ENCODE measurements at regions not wholly inside any gene's neighbourhood (a gene's known extent, or its start where the extent isn't known, plus 50 kb on each side); places are given as distances from the start of the nearest gene placed in this dataset.

GRCh38 chr18:60975420-60975819 is 357.8 kb upstream of the CDH20 start:
- no peak overlapping the region for H3K4me3 Mint-ChIP-seq
- H3K4me1 Mint-ChIP-seq = no peaks in the 10 kb centered on the region
- H3K27me3 Mint-ChIP-seq (ENCODE audit: low read depth in 3 of 3) = no peaks in the 10 kb centered on the region
- no peak overlapping the region for H2AFZ ChIP-seq (ENCODE audit: insufficient read depth, low read depth, low read length, poor library complexity, severe bottlenecking)
- no peak overlapping the region for H3K4me2 ChIP-seq (replicated peaks; ENCODE audit: extremely low read depth, low read length, poor library complexity, severe bottlenecking)
- H3K9me3 ChIP-seq (replicated peaks in 1 of 2; ENCODE audit: control insufficient read depth in 1 of 2, insufficient read depth in 1 of 2, low read length in 2 of 2) = no peaks in the 10 kb centered on the region
- H3K27me3 ChIP-seq (ENCODE audit: control insufficient read depth in 2 of 2, insufficient read depth in 2 of 2, low read length in 2 of 2) = no peaks in the 10 kb centered on the region
- H3K4me3 ChIP-seq (replicated peaks in 1 of 3; ENCODE audit: low read depth in 2 of 3, low read length in 3 of 3) = no peak overlapping the region
- TF ChIP-seq, protein P1, sequence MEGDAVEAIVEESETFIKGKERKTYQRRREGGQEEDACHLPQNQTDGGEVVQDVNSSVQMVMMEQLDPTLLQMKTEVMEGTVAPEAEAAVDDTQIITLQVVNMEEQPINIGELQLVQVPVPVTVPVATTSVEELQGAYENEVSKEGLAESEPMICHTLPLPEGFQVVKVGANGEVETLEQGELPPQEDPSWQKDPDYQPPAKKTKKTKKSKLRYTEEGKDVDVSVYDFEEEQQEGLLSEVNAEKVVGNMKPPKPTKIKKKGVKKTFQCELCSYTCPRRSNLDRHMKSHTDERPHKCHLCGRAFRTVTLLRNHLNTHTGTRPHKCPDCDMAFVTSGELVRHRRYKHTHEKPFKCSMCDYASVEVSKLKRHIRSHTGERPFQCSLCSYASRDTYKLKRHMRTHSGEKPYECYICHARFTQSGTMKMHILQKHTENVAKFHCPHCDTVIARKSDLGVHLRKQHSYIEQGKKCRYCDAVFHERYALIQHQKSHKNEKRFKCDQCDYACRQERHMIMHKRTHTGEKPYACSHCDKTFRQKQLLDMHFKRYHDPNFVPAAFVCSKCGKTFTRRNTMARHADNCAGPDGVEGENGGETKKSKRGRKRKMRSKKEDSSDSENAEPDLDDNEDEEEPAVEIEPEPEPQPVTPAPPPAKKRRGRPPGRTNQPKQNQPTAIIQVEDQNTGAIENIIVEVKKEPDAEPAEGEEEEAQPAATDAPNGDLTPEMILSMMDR (IDR thresholded peaks at IDR 0.05) = no peak
- H3K9me3 Mint-ChIP-seq = peaks cover 0 to 5% (median 2%) of the 10 kb centered on the region in 7 donors
- WGBS (ENCODE audit: insufficient coverage) = 67% methylated on average over 1 of the region's 7 CpGs
- no peak for DNase-seq
- H3K36me3 ChIP-seq (replicated peaks in 1 of 2; ENCODE audit: control insufficient read depth in 1 of 2, insufficient read depth in 2 of 2, low read length in 2 of 2) = no peaks in the 10 kb centered on the region
- no peak overlapping the region for H3K27ac Mint-ChIP-seq
- no peaks in the 10 kb centered on the region for H3K79me2 ChIP-seq (ENCODE audit: insufficient read depth, low read length)
- no peak overlapping the region for H3K9ac ChIP-seq (ENCODE audit: insufficient read depth, low read length, poor library complexity, severe bottlenecking)
- no peaks in the 10 kb centered on the region for H3K4me1 ChIP-seq (ENCODE audit: control insufficient read depth in 1 of 2, insufficient read depth in 2 of 2, low read length in 2 of 2)
- no peaks in the 10 kb centered on the region for H3K36me3 Mint-ChIP-seq
- no peaks in the 10 kb centered on the region for H4K20me1 ChIP-seq (ENCODE audit: insufficient read depth, low read length)
- H3K27ac ChIP-seq (ENCODE audit: low read depth in 1 of 2, low read length in 2 of 2) = no peak overlapping the region
- intact Hi-C loops (cut with micrococcal nuclease) = no loop called here

GRCh38 chr18:60976976-60977375 is 356.3 kb upstream of the CDH20 start:
- no peaks in the 10 kb centered on the region for H3K79me2 ChIP-seq (ENCODE audit: insufficient read depth, low read length)
- peaks cover 0 to 5% (median 2%) of the 10 kb centered on the region in 7 donors for H3K9me3 Mint-ChIP-seq
- H3K4me1 Mint-ChIP-seq = no peaks in the 10 kb centered on the region
- no peak for DNase-seq
- H2AFZ ChIP-seq (ENCODE audit: insufficient read depth, low read depth, low read length, poor library complexity, severe bottlenecking) = no peak overlapping the region
- H3K36me3 Mint-ChIP-seq = no peaks in the 10 kb centered on the region
- no peaks in the 10 kb centered on the region for H3K36me3 ChIP-seq (replicated peaks in 1 of 2; ENCODE audit: control insufficient read depth in 1 of 2, insufficient read depth in 2 of 2, low read length in 2 of 2)
- WGBS (ENCODE audit: insufficient coverage) = 100% methylated on average over 2 of the region's 3 CpGs
- no peak overlapping the region for H3K27ac ChIP-seq (ENCODE audit: low read depth in 1 of 2, low read length in 2 of 2)
- no peaks in the 10 kb centered on the region for H3K4me1 ChIP-seq (ENCODE audit: control insufficient read depth in 1 of 2, insufficient read depth in 2 of 2, low read length in 2 of 2)
- no peaks in the 10 kb centered on the region for H3K9me3 ChIP-seq (replicated peaks in 1 of 2; ENCODE audit: control insufficient read depth in 1 of 2, insufficient read depth in 1 of 2, low read length in 2 of 2)
- intact Hi-C loops (cut with micrococcal nuclease) = no loop called here
- no peak overlapping the region for H3K4me3 Mint-ChIP-seq
- TF ChIP-seq, protein P1 (IDR thresholded peaks at IDR 0.05) = no peak
- H4K20me1 ChIP-seq (ENCODE audit: insufficient read depth, low read length) = no peaks in the 10 kb centered on the region
- H3K27ac Mint-ChIP-seq = no peak overlapping the region
- no peak overlapping the region for H3K4me3 ChIP-seq (replicated peaks in 1 of 3; ENCODE audit: low read depth in 2 of 3, low read length in 3 of 3)
- H3K4me2 ChIP-seq (replicated peaks; ENCODE audit: extremely low read depth, low read length, poor library complexity, severe bottlenecking) = no peak overlapping the region
- H3K27me3 Mint-ChIP-seq (ENCODE audit: low read depth in 3 of 3) = no peaks in the 10 kb centered on the region
- no peak overlapping the region for H3K9ac ChIP-seq (ENCODE audit: insufficient read depth, low read length, poor library complexity, severe bottlenecking)
- no peaks in the 10 kb centered on the region for H3K27me3 ChIP-seq (ENCODE audit: control insufficient read depth in 2 of 2, insufficient read depth in 2 of 2, low read length in 2 of 2)
